Pancreas (tissue), 10 donors: ENCODE measurements at regions not wholly inside any gene's neighbourhood (a gene's known extent, or its start where the extent isn't known, plus 50 kb on each side); places are given as distances from the start of the nearest gene placed in this dataset.

Experiments used
- ATAC-seq, 4 donors: fragments of 200-7000 bp; cut with Tn5 transposase; one replicate each; pipeline versions ENCODE4 v1.8.0 to v1.9.1; 2020; ENCODE audit warnings: mild to moderate bottlenecking in 4 of 4, moderate library complexity in 4 of 4
- DNase-seq, 6 donors: peaks; one replicate each; pipeline ENCODE4 v3.0.0-alpha.2; 2020
- FAIRE-seq: peaks from 2 replicates; lab custom pipeline; 2012; peaks lifted over from hg19 to GRCh38; lab: Jason Lieb, UNC
- H3K27ac ChIP-seq, 4 donors: fragments of 200-600 bp; sonication (generic); 1 replicate in 3 of 4; 2 replicates in 1 of 4; pipeline versions ENCODE4 v1.5.0 to v1.8.0; 2020
- H3K27me3 ChIP-seq, 4 donors: fragments of 200-600 bp; one replicate each; pipeline ENCODE4 v1.8.0; 2021
- H3K36me3 ChIP-seq, 3 donors: fragments of 200-600 bp; sonication (generic) in 1 of 3; one replicate each; pipeline versions ENCODE4 v1.5.0 to v1.8.0; 2020 to 2021
- H3K4me1 ChIP-seq, 3 donors: fragments of 200-600 bp; one replicate each; pipeline ENCODE4 v1.8.0; 2021
- H3K4me3 ChIP-seq, 4 donors: fragments of 200-600 bp; sonication (generic) in 2 of 4; one replicate each; pipeline versions ENCODE4 v1.5.0 to v1.8.0; 2020 to 2021
- H3K9me3 ChIP-seq, 4 donors: fragments of 200-600 bp; one replicate each; pipeline ENCODE4 v1.8.0; 2021
- CTCF ChIP-seq, 4 donors: fragments of 200-600 bp; sonication (generic) in 3 of 4; IDR thresholded peaks; one replicate each; pipeline versions ENCODE4 v1.5.0 to v1.8.0; 2021; ENCODE audit warnings: antibody characterized with exemption in 4 of 4
- WGBS, 2 donors: extraction: QIAGEN DNeasy Blood & Tissue Kit; methylation state at CpG; one replicate each; pipeline ENCODE4 v1.1.7; 2013; 5-methylcytosine and 5-hydroxymethylcytosine counted together
- intact Hi-C, 3 donors: fragments of 100-400 bp; cut with DNase I; formaldehyde crosslinking; loops; one replicate each; pipeline versions ENCODE4 v1.11.1 to v1.14.2; 2022
- donor health status: healthy with polysubstance abuse.
- donor health status: DM: no; HTN: no; CAD: no; lungs with moderate emphysema.
- donor health status: DM: no; HTN: no; CAD: no.
- donor health status: control.
- donor health status: control.
- donor health status: Bipolar disorder and iron deficiency.
- donor health status: DM: yes; HTN: yes; CAD: no.
- donor health status: DM: no; HTN: no; CAD: no.
- donor health status: DM: no; HTN: no; CAD: no.
- donor health status: DM: yes; HTN: yes; CAD: no.

- WGBS, 2 donors = 26 to 39% methylated on average over 2 of the region's 2 CpGs
- intact Hi-C loops = no loop called here
- no peak for DNase-seq
- no peaks in the 10 kb centered on the region for H3K36me3 ChIP-seq
- no peak overlapping the region for H3K4me3 ChIP-seq
- ATAC-seq = no peak
- no peaks in the 10 kb centered on the region for H3K4me1 ChIP-seq
- no peak for FAIRE-seq
- H3K9me3 ChIP-seq = no peaks in the 10 kb centered on the region
- H3K27me3 ChIP-seq = peaks cover 0 to 4% (median 0%) of the 10 kb centered on the region in 4 donors
- TF ChIP-seq CTCF (IDR thresholded peaks at IDR 0.05) = no peak
- no peak overlapping the region for H3K27ac ChIP-seq
Measured at GRCh38 chrX:122878269-122878668, 305.8 kb upstream of the GRIA3 start.

- no peaks in the 10 kb centered on the region for H3K9me3 ChIP-seq
- intact Hi-C loops = no loop called here
- H3K27me3 ChIP-seq = peaks cover 0 to 4% (median 0%) of the 10 kb centered on the region in 4 donors
- FAIRE-seq (no peak), DNase-seq (no peak), ATAC-seq (no peak)
- no peaks in the 10 kb centered on the region for H3K36me3 ChIP-seq
- no peak overlapping the region for H3K4me3 ChIP-seq
- H3K27ac ChIP-seq = no peak overlapping the region
- TF ChIP-seq CTCF (IDR thresholded peaks at IDR 0.05) = no peak
- 60 to 71% methylated on average over 3 of the region's 3 CpGs for WGBS, 2 donors
- H3K4me1 ChIP-seq = no peaks in the 10 kb centered on the region
Measured at GRCh38 chrX:122880952-122881351, 303.1 kb upstream of the GRIA3 start.

GRCh38 chrX:122890729-122891128, 293.3 kb upstream of the GRIA3 start:
- intact Hi-C loops = no loop called here
- H3K4me1 ChIP-seq = no peaks in the 10 kb centered on the region

GRCh38 chrX:122906726-122907125, 277.4 kb upstream of the GRIA3 start:
- whole genome bisulfite sequencing, 2 donors = 73 to 74% methylated on average over 7 of the region's 7 CpGs
- H3K4me3 ChIP-seq = no peak overlapping the region
- FAIRE-seq (no peak), DNase-seq (no peak), ATAC-seq (no peak)
- no peaks in the 10 kb centered on the region for H3K36me3 ChIP-seq
- intact Hi-C loops = no loop called here
- H3K9me3 ChIP-seq = no peaks in the 10 kb centered on the region
- no peaks in the 10 kb centered on the region for H3K27me3 ChIP-seq
- no peaks in the 10 kb centered on the region for H3K4me1 ChIP-seq
- TF ChIP-seq CTCF (IDR thresholded peaks at IDR 0.05) = no peak
- no peak overlapping the region for H3K27ac ChIP-seq

More at GRCh38 chrX:122890729-122891128, 293.3 kb upstream of the GRIA3 start:
- Histone ChIP-seq H3K27ac (no peak overlapping the region), H3K9me3 (no peaks in the 10 kb centered on the region), H3K27me3 (no peaks in the 10 kb centered on the region), H3K36me3 (no peaks in the 10 kb centered on the region), H3K4me3 (no peak overlapping the region)
- FAIRE-seq = no peak
- no peak for DNase-seq
- no peak for TF ChIP-seq CTCF (IDR thresholded peaks at IDR 0.05)
- ATAC-seq = no peak

GRCh38 chrX:122907375-122907774, 276.7 kb upstream of the GRIA3 start:
- Histone ChIP-seq H3K36me3 (no peaks in the 10 kb centered on the region), H3K4me3 (no peak overlapping the region), H3K27me3 (no peaks in the 10 kb centered on the region), H3K27ac (no peak overlapping the region), H3K9me3 (no peaks in the 10 kb centered on the region), H3K4me1 (no peaks in the 10 kb centered on the region)
- intact Hi-C loops = no loop called here
- no peak for FAIRE-seq
- WGBS, 2 donors = 61 to 66% methylated on average over 1 of the region's 1 CpG
- no peak for ATAC-seq
- no peak for TF ChIP-seq CTCF (IDR thresholded peaks at IDR 0.05)
- no peak for DNase-seq
